H1 (cell line): ENCODE measurements at regions not wholly inside any gene's neighbourhood (a gene's known extent, or its start where the extent isn't known, plus 50 kb on each side); places are given as distances from the start of the nearest gene placed in this dataset.

ENCODE experiments used
- BCL11A ChIP-seq, 2 experiments: IDR thresholded peaks; one replicate each; pipeline ENCODE4 v1.6.1; 2011; ENCODE audit warnings: low read depth in 2 of 2, low read length in 2 of 2, mild to moderate bottlenecking in 2 of 2
- RAD21 ChIP-seq, 2 experiments: IDR thresholded peaks in 1 of 2; conservative IDR thresholded peaks in 1 of 2; 2 replicates each; pipeline ENCODE4 v1.6.1; 2011; ENCODE audit warnings: low read depth in 2 of 2, low read length in 2 of 2, improper control_type of control experiment in 1 of 2, inconsistent platforms in 1 of 2, mild to moderate bottlenecking in 1 of 2, moderate library complexity in 1 of 2
- RFX5 ChIP-seq: IDR thresholded peaks from 2 replicates; pipeline ENCODE4 v1.6.1; 2011; ENCODE audit warnings: low read depth, low read length, improper control_type of control experiment, borderline replicate concordance
- SIRT6 ChIP-seq: IDR thresholded peaks from one replicate; pipeline ENCODE4 v1.7.1; 2012; ENCODE audit warnings: low read length, inconsistent platforms
- SIX5 ChIP-seq: IDR thresholded peaks from 2 replicates; pipeline ENCODE4 v1.6.1; 2011; ENCODE audit warnings: mild to moderate bottlenecking, low read depth, low read length
- TF ChIP-seq, protein P1 (sequence below): fragments of 300-600 bp; sonication (generic); IDR thresholded peaks from 2 replicates; pipeline ENCODE4 v1.7.1; 2012; ENCODE audit warnings: low read length, moderate library complexity, mild to moderate bottlenecking, inconsistent platforms; ENCODE audit not compliant: insufficient replicate concordance

- TF ChIP-seq, protein P1, sequence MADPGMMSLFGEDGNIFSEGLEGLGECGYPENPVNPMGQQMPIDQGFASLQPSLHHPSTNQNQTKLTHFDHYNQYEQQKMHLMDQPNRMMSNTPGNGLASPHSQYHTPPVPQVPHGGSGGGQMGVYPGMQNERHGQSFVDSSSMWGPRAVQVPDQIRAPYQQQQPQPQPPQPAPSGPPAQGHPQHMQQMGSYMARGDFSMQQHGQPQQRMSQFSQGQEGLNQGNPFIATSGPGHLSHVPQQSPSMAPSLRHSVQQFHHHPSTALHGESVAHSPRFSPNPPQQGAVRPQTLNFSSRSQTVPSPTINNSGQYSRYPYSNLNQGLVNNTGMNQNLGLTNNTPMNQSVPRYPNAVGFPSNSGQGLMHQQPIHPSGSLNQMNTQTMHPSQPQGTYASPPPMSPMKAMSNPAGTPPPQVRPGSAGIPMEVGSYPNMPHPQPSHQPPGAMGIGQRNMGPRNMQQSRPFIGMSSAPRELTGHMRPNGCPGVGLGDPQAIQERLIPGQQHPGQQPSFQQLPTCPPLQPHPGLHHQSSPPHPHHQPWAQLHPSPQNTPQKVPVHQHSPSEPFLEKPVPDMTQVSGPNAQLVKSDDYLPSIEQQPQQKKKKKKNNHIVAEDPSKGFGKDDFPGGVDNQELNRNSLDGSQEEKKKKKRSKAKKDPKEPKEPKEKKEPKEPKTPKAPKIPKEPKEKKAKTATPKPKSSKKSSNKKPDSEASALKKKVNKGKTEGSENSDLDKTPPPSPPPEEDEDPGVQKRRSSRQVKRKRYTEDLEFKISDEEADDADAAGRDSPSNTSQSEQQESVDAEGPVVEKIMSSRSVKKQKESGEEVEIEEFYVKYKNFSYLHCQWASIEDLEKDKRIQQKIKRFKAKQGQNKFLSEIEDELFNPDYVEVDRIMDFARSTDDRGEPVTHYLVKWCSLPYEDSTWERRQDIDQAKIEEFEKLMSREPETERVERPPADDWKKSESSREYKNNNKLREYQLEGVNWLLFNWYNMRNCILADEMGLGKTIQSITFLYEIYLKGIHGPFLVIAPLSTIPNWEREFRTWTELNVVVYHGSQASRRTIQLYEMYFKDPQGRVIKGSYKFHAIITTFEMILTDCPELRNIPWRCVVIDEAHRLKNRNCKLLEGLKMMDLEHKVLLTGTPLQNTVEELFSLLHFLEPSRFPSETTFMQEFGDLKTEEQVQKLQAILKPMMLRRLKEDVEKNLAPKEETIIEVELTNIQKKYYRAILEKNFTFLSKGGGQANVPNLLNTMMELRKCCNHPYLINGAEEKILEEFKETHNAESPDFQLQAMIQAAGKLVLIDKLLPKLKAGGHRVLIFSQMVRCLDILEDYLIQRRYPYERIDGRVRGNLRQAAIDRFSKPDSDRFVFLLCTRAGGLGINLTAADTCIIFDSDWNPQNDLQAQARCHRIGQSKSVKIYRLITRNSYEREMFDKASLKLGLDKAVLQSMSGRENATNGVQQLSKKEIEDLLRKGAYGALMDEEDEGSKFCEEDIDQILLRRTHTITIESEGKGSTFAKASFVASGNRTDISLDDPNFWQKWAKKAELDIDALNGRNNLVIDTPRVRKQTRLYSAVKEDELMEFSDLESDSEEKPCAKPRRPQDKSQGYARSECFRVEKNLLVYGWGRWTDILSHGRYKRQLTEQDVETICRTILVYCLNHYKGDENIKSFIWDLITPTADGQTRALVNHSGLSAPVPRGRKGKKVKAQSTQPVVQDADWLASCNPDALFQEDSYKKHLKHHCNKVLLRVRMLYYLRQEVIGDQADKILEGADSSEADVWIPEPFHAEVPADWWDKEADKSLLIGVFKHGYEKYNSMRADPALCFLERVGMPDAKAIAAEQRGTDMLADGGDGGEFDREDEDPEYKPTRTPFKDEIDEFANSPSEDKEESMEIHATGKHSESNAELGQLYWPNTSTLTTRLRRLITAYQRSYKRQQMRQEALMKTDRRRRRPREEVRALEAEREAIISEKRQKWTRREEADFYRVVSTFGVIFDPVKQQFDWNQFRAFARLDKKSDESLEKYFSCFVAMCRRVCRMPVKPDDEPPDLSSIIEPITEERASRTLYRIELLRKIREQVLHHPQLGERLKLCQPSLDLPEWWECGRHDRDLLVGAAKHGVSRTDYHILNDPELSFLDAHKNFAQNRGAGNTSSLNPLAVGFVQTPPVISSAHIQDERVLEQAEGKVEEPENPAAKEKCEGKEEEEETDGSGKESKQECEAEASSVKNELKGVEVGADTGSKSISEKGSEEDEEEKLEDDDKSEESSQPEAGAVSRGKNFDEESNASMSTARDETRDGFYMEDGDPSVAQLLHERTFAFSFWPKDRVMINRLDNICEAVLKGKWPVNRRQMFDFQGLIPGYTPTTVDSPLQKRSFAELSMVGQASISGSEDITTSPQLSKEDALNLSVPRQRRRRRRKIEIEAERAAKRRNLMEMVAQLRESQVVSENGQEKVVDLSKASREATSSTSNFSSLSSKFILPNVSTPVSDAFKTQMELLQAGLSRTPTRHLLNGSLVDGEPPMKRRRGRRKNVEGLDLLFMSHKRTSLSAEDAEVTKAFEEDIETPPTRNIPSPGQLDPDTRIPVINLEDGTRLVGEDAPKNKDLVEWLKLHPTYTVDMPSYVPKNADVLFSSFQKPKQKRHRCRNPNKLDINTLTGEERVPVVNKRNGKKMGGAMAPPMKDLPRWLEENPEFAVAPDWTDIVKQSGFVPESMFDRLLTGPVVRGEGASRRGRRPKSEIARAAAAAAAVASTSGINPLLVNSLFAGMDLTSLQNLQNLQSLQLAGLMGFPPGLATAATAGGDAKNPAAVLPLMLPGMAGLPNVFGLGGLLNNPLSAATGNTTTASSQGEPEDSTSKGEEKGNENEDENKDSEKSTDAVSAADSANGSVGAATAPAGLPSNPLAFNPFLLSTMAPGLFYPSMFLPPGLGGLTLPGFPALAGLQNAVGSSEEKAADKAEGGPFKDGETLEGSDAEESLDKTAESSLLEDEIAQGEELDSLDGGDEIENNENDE, result no peak
- TF ChIP-seq RFX5 (no peak), SIRT6 (no peak), RAD21 (IDR thresholded peaks at IDR 0.05 in 1 of 2, conservative IDR thresholded peaks at IDR 0.05 in 1 of 2; ENCODE audit: low read depth in 2 of 2, low read length in 2 of 2) (no peak), SIX5 (no peak), BCL11A (IDR thresholded peaks at IDR 0.05; ENCODE audit: low read depth in 2 of 2, low read length in 2 of 2) (no peak)
- TF ChIP-seq, all 59 proteins: peak for 0
These were observed 317.8 kb downstream of the PRDM9 start (continued) for GRCh38 chr5:23825196-23825595.
